H7 (cell line): ENCODE measurements at regions not wholly inside any gene's neighbourhood (a gene's known extent, or its start where the extent isn't known, plus 50 kb on each side); places are given as distances from the start of the nearest gene placed in this dataset.
"Not testable (repeated sequence)": the region's sequence is repeated elsewhere in the genome, so short reads cannot be mapped to it uniquely, and the experiment has no call there.

ENCODE experiments used
- DNase-seq: peaks from one replicate; pipeline ENCODE4 v3.0.0; 2012
- H3K27me3 ChIP-seq: 2 replicates; pipeline ENCODE4 v1.6.0; 2011; ENCODE audit warnings: mild to moderate bottlenecking, low read length; ENCODE audit not compliant: control insufficient read depth, insufficient read depth
- H3K36me3 ChIP-seq: replicated peaks from 2 replicates; pipeline ENCODE4 v1.5.1; 2011; ENCODE audit warnings: low read length; ENCODE audit not compliant: control insufficient read depth, insufficient read depth
- H3K4me3 ChIP-seq: 2 replicates; pipeline ENCODE4 v1.5.1; 2011; ENCODE audit warnings: low read depth, mild to moderate bottlenecking, control low read depth, low read length, moderate library complexity; ENCODE audit not compliant: insufficient read depth

GRCh38 chr6:160881148-160881808 lies 110.3 kb upstream of the MAP3K4 start:
- H3K27me3 ChIP-seq, result no peaks in the 10 kb centered on the region
- DNase-seq, result no peak
- H3K4me3 ChIP-seq, result no peak overlapping the region
- H3K36me3 ChIP-seq, result no peaks in the 10 kb centered on the region

GRCh38 chr6:160882006-160882405 lies 109.6 kb upstream of the MAP3K4 start:
- no peaks in the 10 kb centered on the region for H3K36me3 ChIP-seq
- no peak for DNase-seq
- H3K27me3 ChIP-seq, result no peaks in the 10 kb centered on the region
- no peak overlapping the region for H3K4me3 ChIP-seq

- Histone ChIP-seq H3K4me3 (no peak overlapping the region; the same call in 1 of the 2 replicates), H3K27me3 (no peaks in the 10 kb centered on the region), H3K36me3 (no peaks in the 10 kb centered on the region)
- DNase-seq, result no peak
Measured at GRCh38 chr6:160882791-160883279, 108.7 kb upstream of the MAP3K4 start.

- no peak for DNase-seq
- no peaks in the 10 kb centered on the region for H3K36me3 ChIP-seq
- H3K4me3 ChIP-seq, result peak overlapping the region; percentile 32; the same call in 1 of the 2 replicates
Measured at GRCh38 chr6:160883560-160883959, 108.0 kb upstream of the MAP3K4 start.

GRCh38 chr6:160883999-160884398 lies 107.6 kb upstream of the MAP3K4 start:
- Histone ChIP-seq H3K36me3 (no peaks in the 10 kb centered on the region), H3K27me3 (no peaks in the 10 kb centered on the region), H3K4me3 (peak overlapping the region; percentile 32; the same call in 1 of the 2 replicates)
- no peak for DNase-seq

More at GRCh38 chr6:160883560-160883959, 108.0 kb upstream of the MAP3K4 start:
- H3K27me3 ChIP-seq, result no peaks in the 10 kb centered on the region

GRCh38 chr6:160889148-160889547 lies 102.4 kb upstream of the MAP3K4 start:
- DNase-seq, H3K4me3 ChIP-seq, H3K36me3 ChIP-seq, H3K27me3 ChIP-seq: not testable (repeated sequence)

GRCh38 chr6:160891690-160892089 lies 99.9 kb upstream of the MAP3K4 start:
- no peak for DNase-seq
- H3K36me3 ChIP-seq, result no peaks in the 10 kb centered on the region
- H3K27me3 ChIP-seq, result no peaks in the 10 kb centered on the region
- no peak overlapping the region for H3K4me3 ChIP-seq

GRCh38 chr6:160895562-160895961 lies 96.0 kb upstream of the MAP3K4 start:
- Histone ChIP-seq H3K4me3 (no peak overlapping the region), H3K27me3 (no peaks in the 10 kb centered on the region), H3K36me3 (no peaks in the 10 kb centered on the region)
- DNase-seq, result no peak

- Histone ChIP-seq H3K27me3 (no peaks in the 10 kb centered on the region), H3K4me3 (no peak overlapping the region), H3K36me3 (no peaks in the 10 kb centered on the region)
- DNase-seq, result no peak
Measured at GRCh38 chr6:160899671-160900430, 91.7 kb upstream of the MAP3K4 start.

GRCh38 chr6:160911949-160912348 lies 79.6 kb upstream of the MAP3K4 start:
- Histone ChIP-seq H3K36me3 (no peaks in the 10 kb centered on the region), H3K27me3 (no peaks in the 10 kb centered on the region), H3K4me3 (no peak overlapping the region)
- no peak for DNase-seq

GRCh38 chr6:160912411-160912810 lies 79.2 kb upstream of the MAP3K4 start:
- no peak overlapping the region for H3K4me3 ChIP-seq
- no peaks in the 10 kb centered on the region for H3K27me3 ChIP-seq
- no peak for DNase-seq
- H3K36me3 ChIP-seq, result no peaks in the 10 kb centered on the region

- DNase-seq, result no peak
- Histone ChIP-seq H3K36me3 (no peaks in the 10 kb centered on the region), H3K4me3 (no peak overlapping the region), H3K27me3 (no peaks in the 10 kb centered on the region)
Measured at GRCh38 chr6:160917572-160917971, 74.0 kb upstream of the MAP3K4 start.

GRCh38 chr6:160919723-160920440 lies 71.7 kb upstream of the MAP3K4 start:
- no peak overlapping the region for H3K4me3 ChIP-seq
- DNase-seq, result no peak
- no peaks in the 10 kb centered on the region for H3K36me3 ChIP-seq
- H3K27me3 ChIP-seq, result no peaks in the 10 kb centered on the region

- no peaks in the 10 kb centered on the region for H3K36me3 ChIP-seq
- no peak overlapping the region for H3K4me3 ChIP-seq
- H3K27me3 ChIP-seq, result no peaks in the 10 kb centered on the region
- DNase-seq, result no peak
Measured at GRCh38 chr6:160921095-160921494, 70.5 kb upstream of the MAP3K4 start.
